GM12878 (cell line): ENCODE measurements at regions not wholly inside any gene's neighbourhood (a gene's known extent, or its start where the extent isn't known, plus 50 kb on each side); places are given as distances from the start of the nearest gene placed in this dataset.

Experiments
- ASH2L ChIP-seq: fragments of 300-600, 200-600 bp; sonication (generic); IDR thresholded peaks from 2 replicates; pipeline ENCODE4 v1.6.1; 2017; ENCODE audit warnings: low read depth, mild to moderate bottlenecking, borderline replicate concordance
- ATF3 ChIP-seq: IDR thresholded peaks from 2 replicates; pipeline ENCODE4 v1.6.1; 2011; ENCODE audit warnings: low read depth, mild to moderate bottlenecking, low read length, moderate library complexity, borderline replicate concordance; ENCODE audit errors: extremely low read depth
- BRCA1 ChIP-seq: IDR thresholded peaks from 2 replicates; pipeline ENCODE4 v1.6.1; 2011; ENCODE audit warnings: low read depth, low read length, improper control_type of control experiment
- CREB1 ChIP-seq: IDR thresholded peaks from 2 replicates; pipeline ENCODE4 v1.6.1; 2012; ENCODE audit warnings: low read depth, mild to moderate bottlenecking, inconsistent platforms
- FOS ChIP-seq: IDR thresholded peaks from 3 replicates; pipeline ENCODE4 v1.6.1; 2011; ENCODE audit warnings: borderline replicate concordance; ENCODE audit not compliant: insufficient read length; ENCODE audit errors: extremely low read depth
- JUNB ChIP-seq: IDR thresholded peaks from 2 replicates; pipeline ENCODE4 v1.6.1; 2016; ENCODE audit warnings: antibody characterized with exemption, mild to moderate bottlenecking
- POLR2AphosphoS5 ChIP-seq: IDR thresholded peaks from 2 replicates; pipeline ENCODE4 v1.6.1; 2011; ENCODE audit warnings: mild to moderate bottlenecking, low read length, inconsistent platforms
- RFX5 ChIP-seq: IDR thresholded peaks from 2 replicates; pipeline ENCODE4 v1.6.1; 2011; ENCODE audit warnings: low read depth, low read length, improper control_type of control experiment
- SMC3 ChIP-seq: IDR thresholded peaks from 2 replicates; pipeline ENCODE4 v1.6.1; 2011; ENCODE audit warnings: low read length, improper control_type of control experiment, borderline replicate concordance
- TAF1 ChIP-seq: IDR thresholded peaks from 2 replicates; pipeline ENCODE4 v1.6.1; 2011; ENCODE audit warnings: mild to moderate bottlenecking, low read depth, low read length, borderline replicate concordance
- ZNF274 ChIP-seq: IDR thresholded peaks from one replicate; pipeline ENCODE4 v1.8.0; 2011; ENCODE audit not compliant: insufficient read length, insufficient read depth
- TF ChIP-seq, protein P1 (sequence below): IDR thresholded peaks from 2 replicates; pipeline ENCODE4 v1.6.1; 2011; ENCODE audit warnings: low read depth, low read length, improper control_type of control experiment, borderline replicate concordance

- no peak for TF ChIP-seq ZNF274
- no peak for TF ChIP-seq FOS
- no peak for TF ChIP-seq TAF1
- no peak for TF ChIP-seq BRCA1
- TF ChIP-seq, protein P1, sequence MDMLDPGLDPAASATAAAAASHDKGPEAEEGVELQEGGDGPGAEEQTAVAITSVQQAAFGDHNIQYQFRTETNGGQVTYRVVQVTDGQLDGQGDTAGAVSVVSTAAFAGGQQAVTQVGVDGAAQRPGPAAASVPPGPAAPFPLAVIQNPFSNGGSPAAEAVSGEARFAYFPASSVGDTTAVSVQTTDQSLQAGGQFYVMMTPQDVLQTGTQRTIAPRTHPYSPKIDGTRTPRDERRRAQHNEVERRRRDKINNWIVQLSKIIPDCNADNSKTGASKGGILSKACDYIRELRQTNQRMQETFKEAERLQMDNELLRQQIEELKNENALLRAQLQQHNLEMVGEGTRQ, result no peak
- no peak for TF ChIP-seq CREB1
- no peak for TF ChIP-seq ATF3
- no peak for TF ChIP-seq SMC3
- TF ChIP-seq ASH2L, result no peak
- TF ChIP-seq RFX5, result no peak
- no peak for TF ChIP-seq JUNB
- no peak for TF ChIP-seq POLR2AphosphoS5
Observed at GRCh38 chr2:16046649-16047048, 106.3 kb downstream of the MYCN start.
